HG02884 (cell line): ENCODE measurements at regions not wholly inside any gene's neighbourhood (a gene's known extent, or its start where the extent isn't known, plus 50 kb on each side); places are given as distances from the start of the nearest gene placed in this dataset.
"Not testable (repeated sequence)": the region's sequence is repeated elsewhere in the genome, so short reads cannot be mapped to it uniquely, and the experiment has no call there.

Experiments
- ATAC-seq: cut with Tn5 transposase; IDR thresholded peaks from one replicate; pipeline ENCODE4 v1.9.1; 2021; ENCODE audit warnings: mild to moderate bottlenecking, moderate library complexity; ENCODE audit not compliant: unreplicated experiment

DNA sequence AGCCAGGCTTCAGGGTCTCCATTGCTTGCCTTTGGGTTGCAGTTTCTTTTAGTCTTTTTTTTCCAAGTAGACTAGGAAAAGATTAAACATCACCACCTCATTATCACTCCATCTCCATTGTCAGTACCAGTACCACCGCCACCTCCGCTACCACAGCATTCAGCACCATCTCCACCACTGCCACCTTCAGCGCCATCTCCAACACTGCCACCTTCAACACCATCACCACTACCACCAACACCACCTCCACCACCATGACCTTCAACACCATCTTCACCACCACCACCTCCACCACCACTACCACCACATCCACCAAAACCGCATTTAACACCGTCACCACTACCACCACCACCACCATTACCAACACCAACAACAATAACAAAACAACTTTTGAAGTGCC is 141.5 kb upstream of the MPHOSPH6 start:
- no peak for ATAC-seq

DNA sequence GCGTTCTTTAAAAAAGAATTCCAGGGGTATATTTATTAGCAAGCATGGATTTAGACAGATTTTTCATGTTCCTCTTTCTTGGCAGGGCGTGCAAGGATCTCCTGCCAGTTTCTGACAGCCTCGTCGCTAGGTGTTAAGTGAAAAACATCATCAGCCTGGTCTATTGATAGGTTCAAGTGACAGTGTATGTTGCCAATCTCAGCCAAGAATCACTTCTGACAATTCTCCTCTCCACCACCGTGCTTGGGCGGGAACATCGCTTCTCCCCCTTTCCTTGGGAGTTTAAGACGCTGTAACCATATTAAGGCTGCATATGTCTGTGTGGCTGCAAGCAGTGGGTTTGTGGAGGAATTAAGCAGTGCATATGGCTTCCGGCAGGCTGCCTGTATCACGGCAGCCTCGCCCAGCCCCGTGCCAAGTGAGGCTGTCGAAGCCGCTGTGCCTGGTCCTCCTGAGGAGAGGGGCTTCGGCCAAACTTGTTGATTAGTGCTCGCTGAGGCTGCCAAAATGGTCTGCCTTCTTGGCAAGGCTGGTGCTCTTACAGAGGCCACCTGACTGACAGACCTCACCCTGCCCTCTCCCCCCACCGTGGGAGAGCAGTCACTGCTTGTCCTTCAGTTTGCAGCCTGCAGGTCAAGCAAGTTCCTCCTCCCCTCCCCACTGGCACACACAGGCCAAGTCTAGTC is 132.2 kb upstream of the MPHOSPH6 start:
- ATAC-seq: no peak

DNA sequence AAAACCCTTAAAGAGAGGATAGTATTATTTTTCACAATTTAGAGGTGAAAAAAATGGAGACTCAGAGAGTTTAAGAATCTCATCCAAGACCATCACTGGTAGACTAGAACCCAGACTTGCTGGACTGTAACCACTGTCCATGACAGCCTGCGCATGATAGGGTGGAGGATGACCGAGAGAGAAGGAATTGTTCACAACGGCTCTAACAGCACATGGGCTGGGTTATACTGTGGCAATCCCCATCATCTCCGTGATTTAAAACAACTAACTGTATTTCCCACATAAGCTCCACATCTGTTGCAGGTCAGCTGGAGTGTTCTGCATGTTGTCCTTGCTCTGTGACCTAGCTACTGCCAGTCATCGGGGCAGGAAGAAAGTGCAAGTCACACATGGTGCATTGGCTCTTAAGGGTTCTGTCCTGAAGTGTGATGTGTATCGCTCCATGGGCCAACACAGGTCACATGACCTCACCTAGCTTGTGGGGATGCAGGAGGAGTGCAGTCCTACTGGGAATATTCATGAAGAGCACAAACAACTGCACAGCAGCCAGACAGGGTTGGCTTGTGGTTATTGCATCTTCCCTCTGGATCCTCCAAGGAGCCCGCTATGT is 131.2 kb upstream of the MPHOSPH6 start:
- no peak for ATAC-seq

DNA sequence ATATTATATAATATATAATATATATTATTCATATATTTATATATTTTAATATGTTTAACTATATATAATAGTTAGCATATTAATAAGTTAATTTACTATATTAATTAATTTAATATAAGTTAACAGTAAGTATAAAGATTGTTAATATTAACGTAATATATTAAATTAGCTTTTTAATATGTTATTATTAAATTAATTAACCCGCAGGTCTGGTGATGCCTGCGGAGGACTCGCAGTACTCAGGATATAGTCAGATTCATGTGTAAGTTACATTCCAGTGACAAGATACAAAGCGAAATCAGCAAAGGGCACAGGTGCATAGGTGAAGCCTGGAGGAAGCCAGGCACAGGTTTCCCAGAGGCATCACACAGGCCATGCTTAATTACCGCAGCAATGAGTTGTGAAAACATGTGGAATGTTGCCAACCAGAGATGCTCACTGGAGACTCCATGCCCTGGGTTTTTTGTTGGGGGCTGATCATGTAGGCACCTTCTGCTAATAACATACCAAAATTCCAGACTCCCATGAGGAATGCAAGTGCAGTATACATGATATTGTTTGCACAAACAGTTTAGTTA is 130.4 kb upstream of the MPHOSPH6 start:
- ATAC-seq: no peak

DNA sequence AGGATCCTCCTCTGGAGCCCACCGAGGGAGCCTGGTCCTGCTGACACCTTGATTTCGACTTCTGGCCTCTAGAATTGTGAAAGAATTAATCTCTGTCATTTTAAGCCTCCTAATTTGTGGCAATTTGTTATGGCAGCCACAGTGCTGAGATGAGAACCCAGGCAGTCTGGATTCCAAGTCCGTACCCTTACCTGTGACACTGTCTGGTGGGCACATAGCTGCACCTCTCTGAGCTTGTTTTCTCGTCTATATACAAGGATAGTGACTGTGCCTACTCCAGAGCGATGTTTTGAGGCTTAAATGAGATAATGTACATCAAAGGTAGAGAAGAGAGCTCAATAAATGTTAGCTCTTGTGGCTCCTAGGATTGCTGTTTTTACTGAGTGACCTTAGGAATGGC is 128.4 kb upstream of the MPHOSPH6 start:
- ATAC-seq: no peak

DNA sequence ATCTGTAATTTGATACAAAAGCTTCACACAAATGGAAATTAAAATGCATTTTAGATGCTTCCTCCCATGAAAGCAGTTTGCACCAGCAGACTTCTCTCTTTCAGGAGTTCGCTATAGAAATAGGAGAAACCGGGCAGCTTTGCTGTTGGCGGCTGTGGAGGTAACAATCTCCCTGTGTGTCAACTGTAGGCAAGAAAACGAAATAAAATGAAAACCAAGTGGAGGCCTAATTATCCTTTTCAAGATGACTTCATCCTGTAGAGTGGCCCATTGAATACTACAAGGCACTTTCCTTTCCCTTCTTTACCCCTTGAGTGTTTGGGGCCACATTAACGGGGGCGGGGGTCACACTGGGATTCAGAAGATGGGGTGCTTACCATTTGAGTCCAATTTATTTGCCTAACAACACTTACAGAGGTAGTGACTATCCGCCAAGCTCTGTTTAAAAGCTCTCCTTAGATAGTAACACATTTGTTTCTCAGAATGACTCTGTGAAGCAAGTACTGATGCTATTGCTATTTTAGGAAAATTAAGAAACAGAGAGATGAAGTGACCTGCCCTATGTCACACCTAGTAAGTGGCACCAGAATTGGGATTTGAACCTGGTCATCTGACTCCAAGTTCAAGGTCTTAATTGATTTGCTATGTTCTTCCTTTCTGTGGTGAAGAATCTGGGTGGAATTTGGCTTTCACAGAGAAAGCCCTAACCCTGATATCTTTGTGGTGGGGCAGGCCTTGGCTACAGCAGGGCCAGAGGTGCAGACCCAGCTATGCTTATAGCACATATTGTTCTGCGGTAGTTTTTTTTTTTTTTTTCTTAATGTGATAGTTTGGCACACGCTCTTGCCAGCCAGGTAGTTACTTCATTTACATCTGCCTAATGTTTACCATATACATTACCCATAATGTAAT is 125.5 kb upstream of the MPHOSPH6 start:
- no peak for ATAC-seq

DNA sequence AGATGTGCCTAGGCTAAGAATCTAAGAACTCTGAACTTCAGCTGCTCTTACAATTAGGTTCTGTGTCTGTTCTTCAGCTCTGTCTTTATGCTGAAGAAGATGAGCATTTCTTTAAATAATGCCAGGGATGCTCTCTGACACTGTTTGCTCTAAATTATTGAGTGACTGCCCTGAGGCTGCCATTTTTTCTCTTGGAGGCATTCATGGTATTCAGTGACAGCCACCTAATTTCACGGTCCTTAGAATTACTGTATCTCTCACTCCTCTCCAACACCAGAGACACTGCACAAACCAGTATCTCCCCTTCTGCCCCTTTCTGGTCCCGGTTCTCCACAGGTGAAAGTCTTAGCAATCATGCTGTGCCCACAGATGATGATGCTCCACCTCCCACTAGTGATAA is 123.6 kb upstream of the MPHOSPH6 start:
- ATAC-seq: no peak

DNA sequence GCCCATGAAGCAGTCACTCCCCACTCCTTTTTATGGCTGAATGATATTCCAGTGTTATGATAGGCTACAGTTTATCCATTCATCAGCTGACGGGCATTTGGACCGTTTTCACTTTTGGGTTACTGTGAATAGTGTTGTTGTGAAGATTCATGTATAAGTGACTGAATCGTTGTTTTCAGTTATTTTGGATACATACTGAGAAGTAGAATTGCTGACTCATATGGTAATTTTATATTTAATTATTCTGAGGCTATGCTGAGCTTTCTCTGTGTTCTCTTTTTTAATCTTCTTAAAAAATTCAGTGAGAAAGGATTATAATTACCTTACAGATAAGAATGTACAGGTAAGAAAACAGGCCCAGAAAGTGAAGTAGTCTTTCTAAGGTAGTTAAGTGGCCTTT is 117.9 kb upstream of the MPHOSPH6 start:
- no peak for ATAC-seq

DNA sequence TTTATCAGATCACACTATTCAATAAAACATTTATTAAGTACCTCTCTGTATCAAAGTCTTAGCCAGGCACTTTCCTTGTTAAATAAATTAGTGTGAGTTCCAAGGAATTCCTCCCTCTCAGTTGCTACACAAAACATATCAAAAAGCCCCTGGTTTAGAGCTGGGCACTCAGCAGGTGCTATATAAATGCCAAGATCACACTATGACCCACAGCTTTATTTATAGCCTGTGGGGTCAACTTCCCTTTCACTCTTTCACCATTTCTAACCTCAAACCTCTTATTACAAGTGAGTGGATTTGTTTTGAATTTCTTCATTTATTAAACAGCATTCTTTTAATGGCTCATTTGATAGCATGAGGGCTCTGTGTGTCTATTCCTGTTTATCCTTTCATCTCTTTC is 112.6 kb upstream of the MPHOSPH6 start:
- ATAC-seq: no peak

DNA sequence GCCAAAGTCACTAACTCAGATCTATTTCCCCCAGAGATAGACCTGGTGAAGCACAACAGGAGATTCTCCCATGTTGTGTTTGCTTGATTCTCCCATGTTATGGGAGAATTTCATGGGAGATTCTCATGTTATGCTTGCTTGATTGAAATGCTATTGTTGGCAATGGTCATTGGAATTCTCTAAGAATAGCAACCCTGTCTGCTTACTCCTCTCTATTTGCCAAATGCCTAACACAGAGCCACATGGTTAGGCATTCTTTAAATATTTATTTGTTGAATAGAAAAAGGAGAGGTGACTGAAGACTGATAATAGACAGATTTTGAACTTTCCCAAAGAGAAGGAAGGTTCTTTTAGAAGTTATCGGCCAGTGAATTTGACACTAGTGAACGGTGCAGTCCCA is 111.5 kb upstream of the MPHOSPH6 start:
- ATAC-seq: no peak

DNA sequence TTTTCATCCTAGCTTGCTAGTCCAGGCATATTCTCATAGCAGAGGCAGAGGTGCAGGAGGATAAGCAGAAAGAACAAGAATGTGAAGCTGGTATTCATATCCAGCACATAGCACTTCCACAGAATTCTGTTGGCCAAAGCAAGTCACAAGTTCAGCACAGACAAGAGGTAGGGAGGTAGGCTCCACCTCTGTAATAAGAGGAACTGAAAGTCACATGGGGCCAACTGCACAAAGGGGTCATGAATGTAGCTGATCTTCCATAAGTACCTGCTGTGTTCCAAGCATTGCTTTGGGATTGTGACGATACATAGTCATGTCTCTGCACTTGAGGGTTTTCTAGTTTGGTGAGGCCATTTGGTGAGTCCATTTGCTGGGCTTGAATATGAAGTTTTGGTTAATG is 110.8 kb upstream of the MPHOSPH6 start:
- ATAC-seq: no peak

DNA sequence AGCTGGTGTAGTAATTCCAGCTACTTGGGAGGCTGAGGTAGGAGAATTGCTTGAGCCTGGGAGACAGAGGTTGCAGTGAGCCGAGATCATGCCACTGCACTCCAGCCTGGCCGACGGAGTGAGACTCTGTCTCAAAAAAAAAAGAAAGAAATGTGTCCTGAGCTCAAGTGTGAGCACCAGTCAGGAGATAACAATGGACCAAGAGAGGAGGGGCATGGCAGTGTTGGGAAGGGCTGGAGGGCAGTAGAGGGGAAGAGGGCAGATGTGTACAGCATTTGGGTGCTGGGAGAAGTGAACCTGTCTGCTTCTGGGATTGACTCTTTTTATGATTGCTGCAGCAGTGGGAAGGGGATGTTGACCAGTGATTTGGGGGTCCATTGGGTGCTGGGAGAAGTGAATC is 105.3 kb upstream of the MPHOSPH6 start:
- not testable (repeated sequence) for ATAC-seq

DNA sequence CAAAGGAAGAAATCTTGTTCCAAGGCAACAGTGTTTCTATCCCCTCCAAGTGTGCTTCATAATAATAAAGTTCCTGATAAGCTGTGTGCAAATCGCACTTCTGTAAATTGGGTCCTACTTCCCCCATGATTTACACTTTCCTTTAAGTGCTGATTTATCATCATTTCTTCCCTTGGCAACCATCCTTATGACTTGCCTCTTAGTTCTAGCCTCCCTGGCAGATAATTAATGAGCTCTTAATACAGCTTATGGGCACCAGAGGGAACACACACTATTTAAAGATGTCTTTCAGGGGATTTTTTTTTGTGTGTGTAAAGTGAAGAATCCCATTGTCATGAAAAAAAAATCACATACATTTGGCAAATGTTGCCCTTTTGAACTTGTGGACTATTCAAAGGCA is 101.6 kb upstream of the MPHOSPH6 start:
- no peak for ATAC-seq

DNA sequence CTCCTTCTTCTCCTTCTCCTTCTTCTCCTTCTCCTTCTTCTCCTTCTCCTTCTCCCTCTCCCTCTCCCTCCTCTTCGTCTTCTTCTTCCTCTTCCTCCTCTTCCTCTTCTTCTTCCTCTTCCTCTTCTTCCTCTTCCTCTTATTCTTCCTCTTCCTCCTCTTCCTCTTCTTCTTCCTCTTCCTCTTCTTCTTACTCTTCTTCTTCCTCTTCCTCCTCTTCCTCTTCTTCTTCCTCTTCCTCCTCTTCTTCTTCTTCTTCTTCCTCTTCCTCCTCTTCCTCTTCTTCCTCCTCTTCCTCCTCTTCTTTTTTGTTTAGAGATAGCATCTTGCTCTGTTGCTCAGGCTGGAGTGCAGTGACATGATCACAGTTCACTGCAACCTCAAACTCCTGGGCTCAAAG is 97.7 kb upstream of the MPHOSPH6 start:
- ATAC-seq: not testable (repeated sequence)

DNA sequence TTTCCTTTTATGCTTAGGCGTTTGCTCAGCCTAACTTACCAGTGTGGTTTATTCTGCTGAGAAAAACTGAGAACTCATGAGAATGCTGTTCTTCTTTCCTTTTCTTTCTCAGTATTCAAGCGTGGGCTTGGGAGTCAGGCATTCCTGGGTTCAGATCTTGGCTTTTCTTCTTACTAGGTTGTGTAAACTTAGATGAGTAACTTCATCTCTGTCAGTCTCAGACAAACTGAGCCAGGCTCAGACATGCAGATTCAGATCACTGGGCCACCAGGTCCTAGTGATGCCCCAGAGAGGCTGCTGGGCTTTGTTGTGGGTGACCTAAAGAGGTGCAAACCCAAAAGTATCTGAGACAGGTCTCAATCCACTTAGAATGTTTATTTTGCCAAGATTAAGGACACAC is 95.8 kb upstream of the MPHOSPH6 start:
- ATAC-seq: no peak

DNA sequence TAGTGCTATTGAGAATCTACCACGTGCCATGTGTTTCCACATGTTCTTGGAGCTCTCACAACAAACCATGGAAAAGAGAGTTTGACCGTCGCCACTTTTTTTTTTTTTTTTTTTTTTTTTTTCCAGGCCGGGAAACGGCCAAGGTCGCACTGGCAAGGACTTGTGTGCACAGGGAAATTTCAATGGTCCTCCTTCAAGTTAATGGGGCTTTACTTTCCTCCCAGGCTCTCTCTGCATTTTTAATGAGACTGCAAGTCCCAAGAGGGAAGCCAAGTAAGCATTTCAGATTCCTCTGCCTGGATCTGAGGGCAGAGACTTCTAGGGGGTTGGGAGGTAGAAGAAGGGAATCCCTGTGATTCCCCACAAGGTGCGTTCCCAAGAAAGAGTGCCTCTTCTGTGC is 94.7 kb upstream of the MPHOSPH6 start:
- no peak for ATAC-seq

DNA sequence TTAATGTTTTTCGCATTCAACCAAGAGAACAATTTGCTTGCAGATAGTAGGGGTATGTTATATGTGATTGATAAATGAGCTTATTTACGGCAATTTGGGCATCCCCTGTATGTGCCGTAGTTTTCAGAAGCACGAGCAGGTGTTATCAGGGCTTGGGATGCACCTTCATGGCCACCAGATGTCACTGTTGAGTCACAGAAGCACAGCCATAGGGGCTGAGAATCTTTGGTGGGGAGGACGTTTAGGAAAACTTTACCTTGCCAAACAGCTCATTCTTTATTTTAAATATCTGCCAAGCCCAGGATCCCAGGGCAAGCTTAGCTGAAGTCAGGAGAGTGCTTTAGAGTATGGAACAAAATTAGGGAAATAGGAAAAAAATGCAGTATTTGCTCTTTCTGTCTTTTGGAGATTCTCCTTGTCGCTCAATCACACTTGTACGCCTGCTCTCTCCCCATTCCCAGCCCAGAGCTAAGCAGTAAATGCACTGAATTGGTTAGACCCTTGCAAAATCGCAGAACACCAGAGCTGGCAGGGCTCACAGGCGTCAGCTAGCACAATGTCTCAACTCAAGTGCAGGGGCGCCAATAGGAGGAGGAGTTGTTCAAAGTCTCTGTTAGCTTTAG is 93.6 kb upstream of the MPHOSPH6 start:
- ATAC-seq: no peak

DNA sequence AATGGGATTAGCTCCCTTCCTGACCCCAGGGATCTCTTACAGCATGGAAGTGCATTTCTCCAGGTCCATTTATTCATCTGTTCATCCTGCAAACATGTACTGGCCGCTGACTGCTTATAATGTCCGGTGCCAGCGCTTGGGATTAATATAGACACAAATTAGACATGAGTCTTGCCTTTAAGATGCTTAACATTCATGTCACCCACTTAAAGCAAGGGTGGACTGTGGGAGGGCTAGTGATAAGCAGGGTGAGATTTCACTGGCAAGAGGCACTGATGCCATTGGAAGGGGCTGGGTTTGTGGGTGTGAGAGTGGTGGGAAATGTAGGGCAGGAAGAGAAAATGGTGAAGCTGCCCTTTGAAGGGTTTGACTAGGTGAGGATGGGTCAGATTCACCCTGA is 92.2 kb upstream of the MPHOSPH6 start:
- ATAC-seq: no peak

DNA sequence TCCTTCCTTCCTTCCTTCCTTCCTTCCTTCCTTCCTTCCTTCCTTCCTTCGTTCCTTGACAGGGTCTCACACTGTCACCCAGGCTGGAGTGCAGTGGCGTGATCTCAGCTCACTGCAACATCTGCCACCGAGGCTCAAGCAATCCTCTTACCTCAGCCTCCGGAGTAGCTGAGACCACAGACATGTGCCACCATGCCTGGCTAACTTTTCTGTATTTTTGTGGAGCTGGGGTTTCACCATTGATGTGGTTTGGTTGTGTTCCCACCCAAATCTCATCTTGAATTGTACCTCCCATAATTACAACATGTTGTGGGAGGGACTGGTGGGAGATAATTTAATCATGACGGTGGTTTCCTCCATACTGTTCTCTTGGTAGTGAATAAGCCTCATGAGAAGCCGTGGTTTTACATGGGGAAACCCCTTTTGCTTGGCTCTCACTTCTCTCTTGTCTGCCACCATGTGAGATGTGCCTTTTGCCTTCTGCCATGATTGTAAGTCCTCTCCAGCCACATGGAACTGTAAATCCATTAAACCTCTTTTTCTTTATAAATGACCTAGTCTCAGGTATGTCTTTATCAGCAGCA is 90.3 kb upstream of the MPHOSPH6 start:
- ATAC-seq: no peak

DNA sequence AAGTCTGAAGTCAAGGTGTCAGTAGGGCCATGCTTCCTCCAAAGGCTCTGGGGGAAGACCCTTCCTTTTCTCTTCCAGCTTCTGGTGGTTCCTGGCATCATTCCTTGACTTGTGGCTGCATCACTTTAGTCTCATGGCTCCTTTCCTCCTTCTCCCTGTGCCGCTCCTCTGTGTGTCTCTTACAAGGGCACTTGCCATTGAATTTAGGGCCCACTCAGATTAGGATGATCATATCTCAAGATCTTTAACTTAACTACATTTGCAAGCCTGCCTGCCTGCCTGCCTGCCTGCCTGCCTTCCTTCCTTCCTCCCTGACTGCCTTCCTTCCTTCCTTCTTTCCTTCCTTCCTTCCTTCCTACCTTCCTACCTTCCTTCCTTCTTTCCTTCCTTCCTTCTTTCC is 89.7 kb upstream of the MPHOSPH6 start:
- no peak for ATAC-seq

DNA sequence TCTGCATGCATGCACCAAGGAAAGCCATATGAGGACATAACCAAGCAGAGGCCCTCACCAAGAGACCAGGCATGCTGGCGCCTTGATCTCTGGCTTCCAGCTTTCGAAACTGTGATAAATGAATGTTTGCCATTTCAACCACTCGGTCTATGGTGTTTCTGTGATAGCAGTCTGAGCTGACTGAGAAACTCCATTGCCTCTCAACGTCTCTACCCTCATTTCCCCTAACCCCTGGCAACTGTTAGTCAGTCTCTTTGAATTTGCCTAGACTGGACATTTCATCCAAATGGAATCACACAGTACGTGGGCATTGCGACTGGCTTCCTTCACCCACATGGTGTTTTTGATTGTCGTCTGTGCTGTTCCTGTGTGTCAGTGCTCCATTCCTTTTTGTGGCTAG is 88.0 kb upstream of the MPHOSPH6 start:
- no peak for ATAC-seq
